ENCODE measurements at regions not wholly inside any gene's neighbourhood (a gene's known extent, or its start where the extent isn't known, plus 50 kb on each side); places are given as distances from the start of the nearest gene placed in this dataset.
"Not testable (repeated sequence)": the region's sequence is repeated elsewhere in the genome, so short reads cannot be mapped to it uniquely, and the experiment has no call there.

DNA sequence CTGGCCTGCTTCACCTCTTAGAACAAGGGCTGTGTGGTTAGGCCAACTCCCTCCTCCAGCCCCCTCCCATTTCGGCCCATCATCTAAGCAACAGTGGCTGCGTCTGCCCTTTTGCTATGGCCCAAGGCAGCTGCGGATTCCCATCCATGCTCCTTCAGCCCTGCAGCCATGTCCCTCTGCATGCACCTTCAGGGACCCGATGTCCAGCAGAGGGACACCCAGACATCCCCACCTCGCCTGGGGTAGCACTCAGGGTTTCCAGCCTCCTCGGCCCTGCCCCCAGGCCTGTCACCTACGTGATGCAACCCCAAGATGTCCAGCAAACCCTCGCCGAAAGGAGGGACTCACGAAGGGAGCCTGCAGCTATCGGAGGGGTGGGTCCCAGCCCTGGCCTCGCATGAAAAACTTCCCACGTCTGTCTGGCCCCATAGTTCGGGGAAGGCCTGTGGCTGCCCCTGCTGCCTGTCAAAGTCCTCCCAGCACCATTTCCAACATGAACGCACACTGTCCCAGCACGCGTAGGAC, 194.4 kb downstream of the CTTN start:
- DNase-seq (ENCODE audit: low spot score) = no peak

DNA sequence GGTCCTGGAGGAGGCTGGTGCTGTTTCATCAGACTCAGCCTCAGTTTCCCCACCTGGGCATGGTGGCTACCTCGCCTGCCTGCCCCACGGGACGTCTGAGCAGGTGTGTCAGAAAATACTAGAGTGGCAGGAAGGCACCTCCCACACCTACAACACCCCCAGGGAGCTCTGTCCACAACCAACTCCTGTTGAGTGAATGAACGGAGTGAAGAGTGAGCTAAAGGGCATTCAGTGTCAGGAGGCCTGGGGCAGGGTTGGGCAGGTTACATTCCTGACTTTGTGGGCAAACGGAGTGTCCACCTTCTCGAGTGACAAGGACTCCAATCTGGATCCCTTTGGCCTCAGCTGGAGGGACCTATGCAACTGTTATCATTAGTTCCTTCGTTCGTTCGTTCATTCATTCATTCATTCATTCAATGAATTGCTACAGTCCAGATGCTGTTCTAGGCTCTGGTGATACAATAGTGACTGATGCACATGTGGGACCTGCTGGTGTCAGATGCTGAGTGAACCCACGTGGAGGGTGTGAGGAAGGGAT, 195.2 kb downstream of the CTTN start:
- DNase-seq (ENCODE audit: low spot score) = no peak

DNA sequence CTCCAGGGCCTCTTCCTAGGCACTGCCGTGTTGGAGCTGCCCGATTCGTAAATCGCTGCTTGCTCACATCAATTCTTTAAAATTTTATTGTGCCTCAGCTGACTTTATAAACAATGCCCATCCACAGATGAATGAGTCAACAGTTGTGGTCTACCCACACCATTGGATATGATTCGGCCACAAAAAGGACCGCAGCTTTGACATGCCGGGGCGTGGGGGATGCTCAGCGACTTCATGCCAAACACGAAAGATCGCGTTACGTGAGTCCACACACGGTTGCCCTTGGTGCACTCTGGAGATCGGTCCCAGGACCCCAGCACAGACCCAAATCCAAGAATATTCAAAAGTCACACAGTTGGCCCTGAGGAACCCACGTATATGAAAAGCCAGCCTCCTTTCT, 195.7 kb downstream of the CTTN start:
- DNase-seq (ENCODE audit: low spot score) = no peak

DNA sequence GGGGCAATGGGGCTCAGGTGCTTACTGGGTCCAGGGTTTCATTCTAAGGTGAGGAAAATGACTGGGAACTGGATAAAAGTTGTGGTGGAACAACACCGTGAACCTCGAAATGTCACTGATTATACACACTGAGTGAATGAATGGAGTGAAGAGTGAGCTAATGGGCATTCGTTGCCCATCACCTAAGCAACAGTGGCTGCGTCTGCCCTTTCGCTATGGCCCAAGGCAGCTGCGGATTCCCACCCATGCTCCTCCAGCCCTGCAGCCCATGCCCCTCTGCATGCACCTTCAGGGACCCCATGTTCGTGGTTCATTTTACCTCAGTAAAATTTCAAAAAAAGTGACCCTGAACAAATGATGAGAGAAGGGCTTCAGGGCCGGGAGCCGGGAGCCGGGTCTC, 196.3 kb downstream of the CTTN start:
- no peak for DNase-seq (ENCODE audit: low spot score)

DNA sequence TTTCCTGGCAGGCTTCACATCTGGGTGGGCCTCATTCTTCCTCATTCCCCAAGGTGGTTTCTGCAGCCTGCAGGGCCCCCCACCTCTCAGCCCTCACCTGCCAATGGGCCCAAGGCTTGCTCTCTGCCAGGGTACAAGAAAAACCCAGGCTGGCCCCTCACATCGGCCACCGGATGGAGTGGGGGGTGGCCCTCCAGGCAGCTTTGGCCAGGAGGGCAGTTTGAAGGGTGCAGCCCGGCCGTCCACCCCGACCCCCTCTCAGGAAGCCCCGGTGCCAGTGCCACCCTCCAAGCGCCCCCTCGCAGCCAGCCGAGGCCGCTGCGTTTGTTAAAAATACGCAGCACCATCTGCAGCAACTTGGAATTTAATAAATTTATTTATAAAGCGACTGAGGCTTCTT, 196.7 kb downstream of the CTTN start:
- DNase-seq (ENCODE audit: low spot score) = no peak

DNA sequence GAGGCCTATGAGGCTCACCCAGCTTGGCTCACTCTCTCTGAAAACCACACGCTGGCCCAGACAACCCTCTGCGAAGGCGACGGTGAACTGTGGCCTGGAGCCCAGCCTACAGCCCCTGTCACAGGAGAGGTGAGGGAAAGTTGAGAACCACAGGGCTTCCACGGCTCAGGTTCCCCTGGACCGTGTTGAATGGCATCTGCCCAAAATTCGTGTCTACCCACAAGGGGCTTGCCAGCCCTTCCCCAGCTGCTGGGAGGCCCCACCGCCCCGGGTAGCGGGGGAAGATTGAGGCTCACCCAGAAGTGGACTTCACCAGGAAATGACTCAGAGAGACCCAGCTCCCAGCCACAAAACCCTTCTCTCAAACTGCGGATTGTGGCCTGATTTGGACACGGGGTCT, 197.1 kb downstream of the CTTN start:
- DNase-seq (ENCODE audit: low spot score) = no peak

DNA sequence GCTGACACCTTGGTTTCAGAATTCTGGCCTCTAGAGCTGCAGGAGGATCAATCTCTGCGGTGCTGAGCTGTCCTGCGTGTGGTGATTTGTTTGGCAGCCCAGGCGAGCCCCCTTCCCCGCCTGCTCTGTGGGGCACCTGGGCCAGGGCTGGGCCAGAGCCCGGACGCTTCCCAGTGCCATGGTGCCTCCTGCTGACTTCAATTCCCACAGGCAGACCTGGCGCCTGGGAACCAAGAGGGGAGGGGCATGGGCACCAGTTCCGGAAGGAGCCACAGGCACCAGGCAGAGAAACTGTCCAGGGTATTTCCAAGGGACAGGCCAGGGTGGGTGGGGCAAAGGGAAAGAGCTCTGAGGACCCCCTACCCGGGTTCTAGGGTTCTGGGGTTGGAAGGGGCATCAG, 197.8 kb downstream of the CTTN start:
- DNase-seq (ENCODE audit: low spot score) = no peak

DNA sequence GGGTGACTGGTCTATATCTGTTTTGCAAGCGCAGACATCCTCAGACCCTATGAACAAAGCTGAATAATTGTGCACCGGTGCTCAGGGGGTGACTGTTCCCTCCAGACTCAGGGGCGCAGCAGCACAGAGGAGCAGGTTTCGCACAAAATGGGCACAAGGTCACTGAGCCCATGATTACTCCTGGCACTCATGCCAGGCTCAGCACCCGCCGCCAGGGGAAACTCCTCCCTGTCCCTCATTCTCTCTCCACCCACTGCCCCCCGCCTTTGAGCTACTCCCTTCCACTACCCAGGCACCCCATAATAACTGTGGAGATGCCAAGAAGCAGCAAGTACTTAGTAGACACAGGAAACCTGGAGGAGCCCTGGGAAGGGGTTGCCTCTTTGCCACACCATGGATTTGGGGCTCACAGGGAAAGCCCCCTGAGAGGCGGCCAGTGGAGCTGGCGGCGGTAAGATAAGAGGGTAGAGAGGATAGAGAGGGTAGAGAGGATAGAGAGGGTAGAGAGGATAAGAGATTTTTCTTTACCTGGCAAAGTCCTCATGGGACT, 198.8 kb downstream of the CTTN start:
- no peak for DNase-seq (ENCODE audit: low spot score)

DNA sequence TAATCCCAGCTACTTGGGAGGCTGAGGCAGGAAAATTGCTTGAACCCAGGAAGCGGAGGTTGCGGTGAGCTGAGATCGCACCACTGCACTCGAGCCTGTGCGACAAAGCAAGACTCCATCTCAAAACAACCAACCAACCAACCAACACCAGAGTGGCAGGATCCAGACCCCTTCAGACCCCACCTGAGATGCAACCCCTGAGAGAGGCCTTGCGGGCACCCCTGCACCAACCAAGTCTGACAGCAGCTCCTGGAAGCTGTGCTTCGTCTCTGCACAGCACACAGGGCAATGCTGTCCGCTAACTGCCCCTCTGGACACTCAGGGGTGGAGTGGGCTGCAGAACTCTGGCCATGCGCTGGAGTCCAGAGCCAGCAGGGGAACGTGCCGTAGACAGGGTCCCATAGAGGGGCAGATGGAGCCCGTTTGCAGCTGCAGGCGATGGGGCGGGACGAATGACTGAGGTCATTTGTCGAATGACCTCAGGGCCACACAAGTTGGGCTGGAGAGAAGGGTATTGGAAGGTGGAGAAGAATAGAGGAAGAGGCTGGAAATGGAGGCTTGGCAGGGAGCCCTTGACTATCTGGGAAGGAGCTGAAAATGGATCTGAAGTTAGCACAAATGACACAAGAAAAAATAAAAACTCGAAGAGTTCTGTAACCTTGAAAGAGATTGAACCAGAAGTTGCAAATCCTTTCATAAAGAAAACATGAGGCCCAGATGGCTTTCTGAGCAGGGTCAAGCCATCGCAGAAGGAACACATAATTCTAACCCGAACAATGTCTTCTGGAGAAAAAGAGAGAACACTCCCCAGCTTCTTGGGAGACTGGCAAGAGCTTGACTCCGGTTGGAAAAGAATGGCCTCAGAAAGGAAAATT, 199.7 kb downstream of the CTTN start:
- DNase-seq (ENCODE audit: low spot score) = no peak

DNA sequence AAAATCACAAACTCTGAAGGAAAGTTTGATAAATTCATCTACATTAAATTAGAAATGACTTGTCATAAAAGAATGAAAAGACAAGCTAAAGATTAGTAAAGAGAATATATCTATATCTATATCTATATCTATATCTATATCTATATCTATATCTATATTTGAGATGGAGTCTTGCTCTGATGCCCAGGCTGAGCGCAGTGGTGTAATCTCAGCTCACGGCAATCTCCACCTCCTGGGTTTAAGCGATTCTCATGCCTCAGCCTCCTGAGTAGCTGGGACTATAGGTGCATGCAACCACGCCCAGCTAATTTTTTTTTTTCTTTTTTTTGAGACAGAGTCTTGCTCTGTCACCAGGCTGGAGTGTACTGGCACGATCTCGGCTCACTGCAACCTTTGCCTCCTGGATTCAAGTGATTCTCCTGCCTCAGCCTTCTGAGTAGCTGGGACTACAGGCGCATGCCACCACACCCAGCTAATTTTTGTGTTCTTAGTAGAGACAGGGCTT, 202.6 kb downstream of the CTTN start:
- DNase-seq (ENCODE audit: low spot score) = not testable (repeated sequence)

DNA sequence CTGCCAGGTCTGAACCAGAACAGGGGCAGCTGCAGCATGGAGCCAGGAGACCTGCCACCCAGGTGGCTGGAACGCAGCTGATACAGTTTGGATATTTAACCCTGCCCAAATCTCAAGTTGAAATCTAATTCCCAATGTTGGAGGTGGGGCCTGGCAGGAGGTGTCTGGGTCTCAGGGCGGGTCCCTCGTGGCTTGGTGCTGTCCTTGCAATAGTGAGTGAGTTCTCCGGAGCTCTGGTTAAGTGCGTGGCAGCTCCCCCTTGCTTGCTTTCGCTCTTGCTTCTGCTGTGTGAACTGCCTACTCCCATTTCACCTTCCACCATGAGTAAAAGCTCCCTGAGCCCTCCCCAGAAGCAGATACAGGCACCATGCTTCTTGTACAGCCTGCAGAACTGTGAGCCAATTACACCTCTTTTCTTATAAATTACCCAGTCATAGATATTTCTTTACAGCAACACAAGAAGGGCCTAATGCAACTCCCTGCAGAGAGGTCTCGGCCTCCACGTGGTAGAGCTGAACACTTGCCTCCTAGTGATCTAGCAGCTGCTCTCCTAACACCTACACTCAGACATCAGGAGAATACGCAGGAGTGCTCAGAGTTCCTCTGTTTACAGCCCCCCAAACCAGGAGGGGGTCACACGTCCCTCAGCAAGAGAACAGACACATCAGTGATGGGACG, 203.7 kb downstream of the CTTN start:
- no peak for DNase-seq (ENCODE audit: low spot score)

DNA sequence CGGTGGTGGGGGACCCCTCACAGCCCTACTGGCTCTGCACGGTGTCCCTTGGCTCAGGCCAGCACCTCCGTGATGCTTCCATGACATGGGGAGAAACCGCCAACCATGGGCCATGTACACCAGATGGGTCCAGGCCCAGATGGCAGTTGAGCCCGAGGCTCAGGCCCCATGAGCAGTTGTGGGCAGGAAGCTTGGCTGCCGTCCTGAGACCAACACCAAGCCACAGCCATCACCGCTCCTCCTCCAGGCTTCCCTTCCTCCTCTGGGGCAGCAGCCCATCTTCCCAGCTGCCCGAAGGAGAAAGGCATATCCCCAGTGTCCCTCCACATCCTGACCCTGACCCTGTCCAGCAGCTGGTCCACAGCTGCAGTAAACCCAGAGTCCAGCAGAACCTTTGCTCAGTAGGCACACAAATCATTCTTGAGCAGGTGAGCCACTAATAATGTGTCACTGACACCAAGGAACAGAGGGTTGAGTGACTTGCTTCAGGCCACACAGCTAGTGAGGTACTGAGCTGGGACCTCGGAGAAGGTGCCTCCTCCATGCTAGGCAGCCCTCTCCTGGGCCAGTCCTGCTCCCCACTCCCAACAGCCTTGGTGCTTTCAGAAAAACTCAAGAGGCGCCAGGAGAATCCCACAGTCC, 204.9 kb downstream of the CTTN start:
- no peak for DNase-seq (ENCODE audit: low spot score)

DNA sequence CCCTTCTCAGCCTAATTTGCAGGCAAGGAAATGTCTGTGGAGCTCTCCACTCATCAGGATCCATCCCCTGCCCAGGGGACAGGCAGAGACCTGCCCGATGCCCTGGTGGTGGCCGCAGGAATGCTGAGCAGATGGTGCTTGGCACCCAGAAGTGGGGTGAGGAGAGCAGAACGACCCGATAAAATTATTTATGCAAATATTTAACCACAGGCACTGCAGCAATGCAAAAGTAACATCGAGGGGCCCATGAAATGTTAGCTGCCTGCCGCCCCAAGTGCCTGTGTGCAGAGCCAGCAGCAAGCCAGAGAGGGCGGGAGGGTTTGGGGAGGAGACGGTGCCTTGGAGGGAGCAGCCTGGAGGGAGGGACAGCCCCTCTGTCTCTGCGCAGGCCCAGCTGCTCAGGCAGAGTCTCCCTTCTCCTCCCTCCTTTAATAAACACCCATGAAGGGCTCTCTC, 205.5 kb downstream of the CTTN start:
- no peak for DNase-seq (ENCODE audit: low spot score)

DNA sequence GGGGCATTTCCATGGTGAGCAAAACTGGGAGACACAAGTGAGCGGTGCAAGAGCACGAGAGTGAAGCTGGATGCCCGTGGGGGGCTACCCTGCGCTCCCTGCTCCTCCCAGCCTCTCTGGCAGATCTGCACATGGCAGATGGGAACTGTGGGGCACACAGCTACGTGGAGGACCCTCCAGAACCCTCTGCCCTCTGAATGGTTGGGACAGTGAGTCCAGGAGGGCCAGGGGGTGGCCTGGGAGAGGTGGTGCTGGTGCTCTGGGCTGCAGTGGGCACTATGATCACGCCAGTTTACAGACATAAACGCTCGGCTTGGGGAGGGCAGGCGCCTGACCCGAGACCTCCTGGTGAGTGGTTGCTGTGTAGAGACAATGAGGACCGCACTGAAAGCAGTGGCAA, 205.9 kb downstream of the CTTN start:
- DNase-seq (ENCODE audit: low spot score) = no peak

DNA sequence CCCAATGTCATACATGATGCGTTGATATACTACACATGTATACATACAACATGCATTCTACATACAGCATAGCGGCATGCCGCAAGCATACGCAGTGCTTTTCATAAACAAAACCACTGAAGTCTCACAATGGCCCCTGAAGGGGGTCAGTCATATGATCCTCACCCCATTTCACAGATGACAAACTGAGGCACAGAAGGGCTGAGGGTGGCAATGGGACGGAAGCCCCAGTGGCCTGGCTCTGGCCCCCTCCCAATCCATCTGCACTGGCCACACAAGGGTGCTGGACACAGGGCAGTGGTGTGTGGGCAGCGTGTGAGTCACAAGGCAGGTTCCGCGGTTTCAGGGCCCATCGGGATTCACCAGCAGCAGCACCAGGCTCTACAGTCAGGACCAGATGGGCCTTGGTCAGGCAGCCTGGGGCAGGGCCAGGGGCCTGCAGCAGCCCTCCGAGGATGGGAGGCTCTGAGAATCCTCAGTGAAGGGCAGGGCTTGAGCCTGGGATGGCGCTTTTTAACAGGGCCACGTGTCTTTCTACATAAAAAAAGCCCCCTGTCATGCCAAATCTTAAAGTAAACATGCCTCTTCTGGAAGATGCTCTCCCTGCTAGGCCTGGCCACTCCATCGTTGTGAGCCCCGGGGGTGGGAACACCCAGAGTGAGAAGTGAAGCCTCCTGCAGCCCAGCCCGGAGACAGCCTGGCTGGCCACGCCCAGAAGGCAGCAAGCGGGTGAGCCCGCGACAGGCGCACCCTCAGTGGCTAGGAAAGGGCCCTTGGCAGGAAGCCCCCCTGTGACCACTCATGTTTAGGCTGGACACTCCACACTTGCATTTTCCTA, 206.5 kb downstream of the CTTN start:
- no peak for DNase-seq (ENCODE audit: low spot score)

DNA sequence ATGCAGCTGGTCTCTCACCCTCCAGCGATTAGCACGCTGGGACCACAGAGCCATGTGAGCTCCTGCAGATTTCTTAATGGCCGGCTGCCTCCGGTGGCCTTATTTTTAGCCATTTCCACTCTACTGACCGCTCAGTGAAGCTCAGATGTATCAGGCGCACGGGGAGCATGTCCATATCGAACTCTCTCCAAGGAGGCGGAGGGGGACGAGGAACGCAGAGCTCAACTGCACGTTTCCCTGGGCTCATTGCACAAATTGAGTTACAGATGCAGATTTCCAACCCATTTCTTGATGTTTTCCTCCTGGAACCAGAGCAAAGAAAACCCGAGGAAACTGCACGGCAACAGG, 207.1 kb downstream of the CTTN start:
- no peak for DNase-seq (ENCODE audit: low spot score)

DNA sequence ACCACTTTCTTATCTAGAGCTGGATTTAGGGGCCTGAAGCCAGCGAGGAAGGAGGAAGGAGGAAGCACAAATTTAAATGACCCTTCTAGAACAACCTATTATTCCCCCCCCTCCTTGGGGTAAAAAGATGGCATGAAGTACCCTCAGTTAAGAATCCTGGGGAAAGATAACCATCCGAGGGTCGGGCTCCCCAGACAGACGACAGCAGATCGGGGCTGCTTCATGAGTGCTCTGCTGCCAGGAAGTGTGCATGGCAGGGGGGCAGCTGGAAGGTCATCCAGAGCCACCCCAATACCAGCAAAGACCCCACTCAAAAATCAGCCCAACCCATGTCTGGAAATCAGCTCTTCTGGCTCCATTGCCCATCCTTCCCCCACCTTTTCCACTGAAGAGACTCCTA, 207.5 kb downstream of the CTTN start:
- DNase-seq (ENCODE audit: low spot score) = no peak

DNA sequence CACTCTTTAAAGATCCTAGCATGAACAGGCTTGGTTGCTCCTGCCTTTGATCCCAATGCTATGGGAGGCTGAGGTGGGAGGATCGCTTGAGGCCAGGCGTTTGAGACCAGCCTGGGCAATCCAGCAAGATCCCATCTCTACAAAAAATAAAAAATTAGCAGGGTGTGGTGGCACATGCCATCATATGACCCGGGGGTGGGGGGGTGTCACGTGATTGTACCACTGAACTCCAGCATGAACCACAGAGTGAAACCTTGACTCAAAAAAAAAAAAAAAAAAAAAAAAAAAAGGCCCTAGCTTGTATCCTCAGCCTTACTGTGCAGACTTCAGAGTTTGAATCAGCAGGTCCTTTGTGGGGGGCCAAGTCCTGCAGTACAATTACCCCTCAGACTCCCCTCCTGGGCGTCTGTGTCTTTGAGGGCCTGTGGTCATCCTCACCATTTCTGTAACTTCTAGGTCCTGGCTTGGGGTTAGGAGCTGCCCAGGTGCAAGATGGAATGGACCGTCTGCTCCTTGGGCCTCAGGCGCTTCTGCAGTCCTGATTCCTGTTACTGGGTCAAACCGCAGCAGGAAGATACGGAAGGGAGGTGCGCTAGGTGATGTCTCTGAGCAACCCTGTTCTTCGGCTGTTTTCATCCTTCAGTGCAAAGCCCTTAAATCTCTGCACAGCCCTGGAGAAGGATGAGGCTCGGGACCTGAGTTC, 208.1 kb downstream of the CTTN start:
- no peak for DNase-seq (ENCODE audit: low spot score)

DNA sequence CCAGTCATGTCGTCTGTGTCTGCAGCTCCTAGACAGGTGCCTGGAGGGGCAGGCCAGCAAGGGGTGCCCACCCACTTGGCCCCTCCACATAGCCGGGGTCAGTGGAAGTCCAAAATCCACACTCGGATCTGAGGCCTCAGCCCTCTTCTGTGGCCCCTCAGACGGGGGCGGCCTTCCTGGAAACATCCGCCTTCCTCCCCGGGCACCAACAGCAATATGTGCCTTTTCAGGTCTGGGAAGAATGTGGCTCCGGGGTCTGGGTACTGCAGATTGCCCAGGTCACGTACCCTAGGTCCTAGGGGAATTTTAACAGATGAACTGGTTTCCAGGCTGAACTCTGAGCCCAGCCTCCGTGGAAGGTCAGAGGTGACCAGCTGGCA, 208.6 kb downstream of the CTTN start:
- DNase-seq (ENCODE audit: low spot score) = no peak

DNA sequence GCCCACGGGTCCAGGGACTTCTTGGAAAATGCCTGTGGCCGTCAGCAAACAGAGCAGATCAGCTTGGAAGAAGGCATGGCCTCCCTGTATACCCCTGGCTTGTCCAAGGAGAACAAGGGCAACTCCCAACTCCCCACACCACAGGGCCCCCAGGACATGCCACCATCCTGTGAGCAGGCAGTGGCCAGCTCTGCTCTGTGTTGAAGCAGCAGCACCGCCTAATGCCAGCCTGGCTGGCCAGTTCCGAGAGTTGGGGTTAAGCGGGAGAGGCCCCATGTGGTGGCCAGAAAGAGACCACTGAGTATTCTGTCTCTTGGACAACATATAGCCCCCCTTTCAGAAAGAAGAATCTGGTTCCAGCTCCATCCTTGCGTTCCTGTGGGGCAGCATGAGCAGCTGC, 209.2 kb downstream of the CTTN start:
- DNase-seq (ENCODE audit: low spot score) = no peak

All from LoVo (cell line).